ENCODE measurements at regions not wholly inside any gene's neighbourhood (a gene's known extent, or its start where the extent isn't known, plus 50 kb on each side); places are given as distances from the start of the nearest gene placed in this dataset.

DNA sequence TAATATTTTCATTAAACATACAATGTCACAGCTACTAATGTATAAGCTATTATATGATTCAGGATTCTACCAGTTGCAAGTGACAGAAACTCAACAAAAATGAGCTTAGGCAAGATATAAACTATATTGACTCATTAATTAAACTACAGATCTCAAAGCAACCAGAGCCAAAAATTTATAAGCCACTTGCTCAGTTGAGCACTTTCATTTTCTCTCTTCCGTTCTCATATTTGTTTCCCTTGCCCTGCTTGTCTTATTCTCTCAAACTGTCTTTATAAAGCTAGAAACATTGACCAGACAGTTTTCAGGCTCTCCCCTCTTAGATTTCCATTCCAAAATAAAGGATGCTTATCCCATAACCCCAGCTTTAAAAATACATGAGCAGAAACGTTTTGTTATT lies 60.2 kb upstream of the DGKB start:
- no peak for DNase-seq

DNA sequence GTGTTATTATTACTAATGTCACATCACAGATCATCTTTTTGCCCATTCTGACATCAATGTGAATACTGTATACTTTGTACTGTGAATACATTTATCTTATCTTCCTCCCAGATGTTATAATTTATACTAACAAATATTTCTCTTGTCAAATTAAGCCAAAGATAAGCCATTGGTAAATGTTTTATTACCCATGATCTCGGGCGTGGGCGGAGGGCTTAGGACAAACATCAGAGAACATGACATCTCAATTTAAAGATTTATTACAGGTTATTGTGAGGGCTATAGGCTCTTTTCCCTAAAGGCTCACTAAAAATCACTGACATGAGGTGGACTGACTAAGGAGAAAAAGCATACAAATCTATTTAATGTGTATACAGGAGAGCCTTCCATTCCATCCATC lies 58.2 kb upstream of the DGKB start:
- DNase-seq = no peak

DNA sequence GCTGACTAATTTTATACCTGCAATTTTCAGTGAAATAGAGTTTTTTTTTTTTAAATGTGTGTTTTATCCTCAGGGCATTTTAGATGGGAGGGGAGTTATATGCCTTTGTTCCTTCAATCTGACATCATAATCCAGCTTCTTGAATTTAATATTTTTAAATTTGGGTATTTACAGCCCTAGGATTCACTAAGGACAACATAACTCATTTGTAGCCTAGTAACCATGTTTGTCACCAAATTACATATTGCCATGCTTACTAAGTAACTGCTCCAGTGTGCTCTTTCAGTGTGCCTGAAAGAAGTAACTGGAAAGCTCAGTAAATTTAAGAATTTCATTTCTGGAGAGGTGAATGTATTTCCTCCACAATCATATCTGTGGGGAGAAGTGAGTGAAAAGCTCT lies 56.8 kb upstream of the DGKB start:
- DNase-seq = no peak

DNA sequence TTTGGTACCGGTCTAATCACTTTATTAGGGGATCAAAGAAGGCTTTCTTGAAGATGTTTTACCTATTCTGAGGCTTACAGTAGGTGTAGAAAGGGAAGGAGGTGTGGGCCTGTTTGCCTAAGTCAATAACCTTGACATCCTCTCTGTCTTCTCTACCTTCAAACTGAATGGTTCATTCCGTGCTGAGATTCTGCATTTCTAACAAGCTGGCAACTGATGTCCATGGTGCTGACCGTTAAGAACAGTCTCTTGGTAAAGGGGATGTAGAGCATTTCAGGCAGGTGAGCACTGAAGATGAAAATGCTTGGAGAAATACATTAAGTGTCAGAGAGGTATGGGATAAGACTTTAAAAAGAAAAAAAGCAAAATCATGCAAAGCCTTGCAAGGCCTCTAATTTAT lies 51.5 kb upstream of the DGKB start:
- DNase-seq = no peak

All from NCI-H1436 treated with DMSO at 0.1 percent for 48 hours (cell line).